ENCODE measurements at regions not wholly inside any gene's neighbourhood (a gene's known extent, or its start where the extent isn't known, plus 50 kb on each side); places are given as distances from the start of the nearest gene placed in this dataset.
"Not testable (repeated sequence)": the region's sequence is repeated elsewhere in the genome, so short reads cannot be mapped to it uniquely, and the experiment has no call there.

GRCh38 chr13:21268485-21268884, 92.0 kb downstream of the MRPL57 start:
- not testable (repeated sequence) for H3K4me1 ChIP-seq; H2AFZ ChIP-seq; H3K9me3 ChIP-seq (ENCODE audit: control insufficient read depth, low read length); H3K4me3 ChIP-seq (ENCODE audit: low read depth, low read length); H3K9ac ChIP-seq; H3K36me3 ChIP-seq (ENCODE audit: control insufficient read depth, insufficient read depth, low read length); H3K4me2 ChIP-seq (ENCODE audit: low read length); H3K27me3 ChIP-seq (ENCODE audit: control insufficient read depth, insufficient read depth, low read length); H3K27ac ChIP-seq; H3K79me2 ChIP-seq

- not testable (repeated sequence) for H3K4me2 ChIP-seq (ENCODE audit: low read length); H2AFZ ChIP-seq; H3K27me3 ChIP-seq (ENCODE audit: control insufficient read depth, insufficient read depth, low read length); H3K27ac ChIP-seq; H3K36me3 ChIP-seq (ENCODE audit: control insufficient read depth, insufficient read depth, low read length); H3K9ac ChIP-seq; H3K4me3 ChIP-seq (ENCODE audit: low read depth, low read length); H3K4me1 ChIP-seq; H3K79me2 ChIP-seq; H3K9me3 ChIP-seq (ENCODE audit: control insufficient read depth, low read length)
Observed at GRCh38 chr13:21272439-21272838, 96.0 kb downstream of the MRPL57 start.

- not testable (repeated sequence) for H3K36me3 ChIP-seq (ENCODE audit: control insufficient read depth, insufficient read depth, low read length); H3K4me1 ChIP-seq; H3K79me2 ChIP-seq; H3K27me3 ChIP-seq (ENCODE audit: control insufficient read depth, insufficient read depth, low read length); H3K27ac ChIP-seq; H3K9me3 ChIP-seq (ENCODE audit: control insufficient read depth, low read length); H2AFZ ChIP-seq; H3K4me3 ChIP-seq (ENCODE audit: low read depth, low read length); H3K9ac ChIP-seq; H3K4me2 ChIP-seq (ENCODE audit: low read length)
Observed at GRCh38 chr13:21274457-21274856, 98.0 kb downstream of the MRPL57 start.

- Histone ChIP-seq H3K27me3 (ENCODE audit: control insufficient read depth, insufficient read depth, low read length) (no peaks in the 10 kb centered on the region), H3K4me2 (ENCODE audit: low read length) (no peak overlapping the region), H2AFZ (no peak overlapping the region), H3K27ac (no peak overlapping the region), H3K9ac (no peak overlapping the region), H3K36me3 (ENCODE audit: control insufficient read depth, insufficient read depth, low read length) (no peaks in the 10 kb centered on the region), H3K4me1 (no peaks in the 10 kb centered on the region), H3K4me3 (ENCODE audit: low read depth, low read length) (no peak overlapping the region), H3K79me2 (no peaks in the 10 kb centered on the region), H3K9me3 (ENCODE audit: control insufficient read depth, low read length) (no peaks in the 10 kb centered on the region)
- TF ChIP-seq CTCF (IDR thresholded peaks at IDR 0.05), result no peak
Observed at GRCh38 chr13:21282065-21282464, 105.6 kb downstream of the MRPL57 start.

- Histone ChIP-seq H3K9ac (no peak overlapping the region), H3K36me3 (ENCODE audit: control insufficient read depth, insufficient read depth, low read length) (no peaks in the 10 kb centered on the region), H3K9me3 (ENCODE audit: control insufficient read depth, low read length) (no peaks in the 10 kb centered on the region), H3K4me2 (ENCODE audit: low read length) (no peak overlapping the region), H3K27ac (no peak overlapping the region), H3K4me1 (no peaks in the 10 kb centered on the region), H3K27me3 (ENCODE audit: control insufficient read depth, insufficient read depth, low read length) (no peaks in the 10 kb centered on the region), H2AFZ (no peak overlapping the region), H3K4me3 (ENCODE audit: low read depth, low read length) (no peak overlapping the region), H3K79me2 (no peaks in the 10 kb centered on the region)
- TF ChIP-seq CTCF (IDR thresholded peaks at IDR 0.05), result no peak
Observed at GRCh38 chr13:21287331-21287907, 111.0 kb downstream of the MRPL57 start.

GRCh38 chr13:21289475-21289874, 113.0 kb downstream of the MRPL57 start:
- no peak for TF ChIP-seq CTCF (IDR thresholded peaks at IDR 0.05)

GRCh38 chr13:21290442-21291002, 114.1 kb downstream of the MRPL57 start:
- not testable (repeated sequence) for H3K9me3 ChIP-seq (ENCODE audit: control insufficient read depth, low read length); H3K4me2 ChIP-seq (ENCODE audit: low read length); H2AFZ ChIP-seq; H3K27me3 ChIP-seq (ENCODE audit: control insufficient read depth, insufficient read depth, low read length); H3K36me3 ChIP-seq (ENCODE audit: control insufficient read depth, insufficient read depth, low read length); H3K9ac ChIP-seq; H3K27ac ChIP-seq; H3K4me3 ChIP-seq (ENCODE audit: low read depth, low read length); H3K4me1 ChIP-seq; H3K79me2 ChIP-seq

More at GRCh38 chr13:21289475-21289874, 113.0 kb downstream of the MRPL57 start:
- H2AFZ ChIP-seq, result no peak overlapping the region
- no peak overlapping the region for H3K4me2 ChIP-seq (ENCODE audit: low read length)
- H3K27ac ChIP-seq, result no peak overlapping the region
- no peak overlapping the region for H3K9ac ChIP-seq
- H3K4me1 ChIP-seq, result no peaks in the 10 kb centered on the region
- no peaks in the 10 kb centered on the region for H3K9me3 ChIP-seq (ENCODE audit: control insufficient read depth, low read length)
- H3K36me3 ChIP-seq (ENCODE audit: control insufficient read depth, insufficient read depth, low read length), result no peaks in the 10 kb centered on the region
- H3K4me3 ChIP-seq (ENCODE audit: low read depth, low read length), result no peak overlapping the region
- H3K79me2 ChIP-seq, result no peaks in the 10 kb centered on the region
- H3K27me3 ChIP-seq (ENCODE audit: control insufficient read depth, insufficient read depth, low read length), result no peaks in the 10 kb centered on the region
